HFF-Myc (cell line): ENCODE measurements at regions not wholly inside any gene's neighbourhood (a gene's known extent, or its start where the extent isn't known, plus 50 kb on each side); places are given as distances from the start of the nearest gene placed in this dataset.

Experiments
- DNase-seq: peaks from one replicate; pipeline ENCODE4 v3.0.0-alpha.2; 2011; ENCODE audit warnings: low read depth; ENCODE audit errors: extremely low read depth
- H3K4me3 ChIP-seq: replicated peaks from 2 replicates; pipeline ENCODE4 v1.5.1; 2011; ENCODE audit warnings: low read depth, mild to moderate bottlenecking, control low read depth, low read length
- CTCF ChIP-seq: IDR thresholded peaks from 2 replicates; pipeline ENCODE4 v1.5.1; 2012; ENCODE audit warnings: mild to moderate bottlenecking, low read depth, low read length, control low read depth; ENCODE audit errors: missing control alignments

- no peak for TF ChIP-seq CTCF
- no peak for DNase-seq
- no peak overlapping the region for H3K4me3 ChIP-seq
Observed at GRCh38 chr16:62568926-62569325, 532.7 kb upstream of the CDH8 start.

GRCh38 chr16:62565706-62566105 is 529.5 kb upstream of the CDH8 start:
- no peak overlapping the region for H3K4me3 ChIP-seq
- TF ChIP-seq CTCF, result no peak
- no peak for DNase-seq

- no peak for DNase-seq
- TF ChIP-seq CTCF, result no peak
- H3K4me3 ChIP-seq, result no peak overlapping the region
Observed at GRCh38 chr16:62564291-62564690, 528.1 kb upstream of the CDH8 start.

GRCh38 chr16:62562121-62562520 is 525.9 kb upstream of the CDH8 start:
- DNase-seq, result no peak
- no peak for TF ChIP-seq CTCF
- H3K4me3 ChIP-seq, result no peak overlapping the region

GRCh38 chr16:62549875-62550274 is 513.6 kb upstream of the CDH8 start:
- no peak overlapping the region for H3K4me3 ChIP-seq
- DNase-seq, result no peak
- no peak for TF ChIP-seq CTCF

- DNase-seq, result no peak
- no peak for TF ChIP-seq CTCF
- no peak overlapping the region for H3K4me3 ChIP-seq
Observed at GRCh38 chr16:62548095-62548494, 511.9 kb upstream of the CDH8 start.

- no peak for DNase-seq
- H3K4me3 ChIP-seq, result no peak overlapping the region
- TF ChIP-seq CTCF, result no peak
Observed at GRCh38 chr16:62546701-62547100, 510.5 kb upstream of the CDH8 start.
